HCT116 (cell line): ENCODE measurements at regions not wholly inside any gene's neighbourhood (a gene's known extent, or its start where the extent isn't known, plus 50 kb on each side); places are given as distances from the start of the nearest gene placed in this dataset.

Source experiments
- ATAC-seq: fragments of 200-7000 bp; cut with Tn5 transposase; 2 replicates; pipeline ENCODE4 v1.9.1; 2020; ENCODE audit warnings: mild to moderate bottlenecking, moderate library complexity
- BruUV-seq: library from RNA; stranded (reverse); fragments of 400-500 nt; replicated peaks from 2 replicates; lab custom pipeline; 2021; lab: Mats Ljungman, UMichigan
- CTCF ChIA-PET: fragments of 300-600 bp; sonication (Branson Sonifier 250); formaldehyde crosslinking; loops from one replicate; lab custom pipeline; 2021; ENCODE audit warnings: antibody characterized with exemption; lab: Charles Lee
- POLR2A ChIA-PET: fragments of 300-600, 350-600 bp; sonication (Branson Sonifier 250); formaldehyde crosslinking; loops from one replicate; lab custom pipeline; 2021; ENCODE audit warnings: antibody characterized with exemption; lab: Charles Lee
- RAD21 ChIA-PET, 2 experiments: fragments of 300-600 bp; sonication (Branson Sonifier 250); formaldehyde crosslinking; loops; one replicate each; lab custom pipeline; 2023; ENCODE audit warnings: low total read pairs in 2 of 2; ENCODE audit not compliant: uncharacterized antibody in 2 of 2, unreplicated experiment in 2 of 2, low non-redundant PET in 1 of 2; lab: Charles Lee
- DNase-seq: peaks from one replicate; pipeline ENCODE4 v3.0.0-alpha.2; 2010; ENCODE audit warnings: low read depth, low spot score
- H2AFZ ChIP-seq: fragments of 200-600 bp; shearing (Covaris generic), sonication (generic); 2 replicates; pipeline ENCODE4 v1.6.1; 2017; ENCODE audit warnings: low read depth, mixed run types, mixed read lengths, antibody characterized with exemption, low read length; ENCODE audit not compliant: poor library complexity, severe bottlenecking
- H3K27ac ChIP-seq: 2 replicates; pipeline ENCODE4 v1.5.1; 2012; ENCODE audit warnings: low read depth, low read length
- H3K27me3 ChIP-seq: fragments of 200-600 bp; sonication (generic); 2 replicates; pipeline ENCODE4 v1.6.1; 2016; ENCODE audit warnings: mixed run types, low read length, mixed read lengths; ENCODE audit not compliant: insufficient read depth
- H3K36me3 ChIP-seq, 2 experiments: fragments of 200-500 bp in 1 of 2; fragments of 200-600 bp in 1 of 2; sonication (Bioruptor generic) in 1 of 2; sonication (generic) in 1 of 2; 2 replicates each; pipeline versions ENCODE4 v1.5.1 to v1.6.1; 2014 to 2016; ENCODE audit warnings: low read length in 2 of 2, inconsistent platforms in 1 of 2, mixed read lengths in 1 of 2, mixed run types in 1 of 2; ENCODE audit not compliant: insufficient read depth in 2 of 2, control insufficient read depth in 1 of 2
- H3K4me1 ChIP-seq, 2 experiments: fragments of 200-600 bp in 1 of 2; sonication (generic) in 1 of 2; 2 replicates each; pipeline versions ENCODE4 v1.5.1 to v1.6.1; 2012 to 2017; ENCODE audit warnings: low read length in 2 of 2, inconsistent platforms in 1 of 2, mild to moderate bottlenecking in 1 of 2, mixed read lengths in 1 of 2, mixed run types in 1 of 2, moderate library complexity in 1 of 2; ENCODE audit not compliant: insufficient read depth in 2 of 2, control insufficient read depth in 1 of 2
- H3K4me2 ChIP-seq: fragments of 200-600 bp; sonication (generic); 2 replicates; pipeline ENCODE4 v1.6.1; 2017; ENCODE audit warnings: mixed run types, low read length, mixed read lengths
- H3K4me3 ChIP-seq, 2 experiments: fragments of 200-600 bp in 1 of 2; sonication (generic) in 1 of 2; replicated peaks in 1 of 2; 2 replicates each; pipeline ENCODE4 v1.5.1; 2011 to 2016; ENCODE audit warnings: low read length in 2 of 2, control low read depth in 1 of 2, low read depth in 1 of 2, mild to moderate bottlenecking in 1 of 2, mixed read lengths in 1 of 2, mixed run types in 1 of 2
- H3K79me2 ChIP-seq: fragments of 200-600 bp; sonication (generic); 2 replicates; pipeline ENCODE4 v1.6.1; 2017; ENCODE audit warnings: mild to moderate bottlenecking, mixed run types, low read length, moderate library complexity, mixed read lengths; ENCODE audit not compliant: insufficient read depth
- H3K9ac ChIP-seq: fragments of 200-600 bp; sonication (generic); 2 replicates; pipeline ENCODE4 v1.6.1; 2016; ENCODE audit warnings: low read length, mixed read lengths
- H3K9me2 ChIP-seq: fragments of 200-600 bp; sonication (generic), shearing (Covaris generic); 2 replicates; pipeline ENCODE4 v1.6.1; 2017; ENCODE audit warnings: mixed run types, mild to moderate bottlenecking, moderate library complexity; ENCODE audit not compliant: insufficient read depth
- H3K9me3 ChIP-seq, 2 experiments: fragments of 200-500 bp in 1 of 2; fragments of 200-600 bp in 1 of 2; sonication (Bioruptor generic) in 1 of 2; sonication (generic) in 1 of 2; 2 replicates each; pipeline ENCODE4 v1.6.1; 2014 to 2017; ENCODE audit warnings: low read length in 2 of 2, mixed read lengths in 2 of 2, inconsistent platforms in 1 of 2, low read depth in 1 of 2, mild to moderate bottlenecking in 1 of 2, mixed run types in 1 of 2, moderate library complexity in 1 of 2; ENCODE audit not compliant: control insufficient read depth in 1 of 2, insufficient read depth in 1 of 2
- H4K20me1 ChIP-seq: fragments of 200-600 bp; sonication (generic), shearing (Covaris generic); 2 replicates; pipeline ENCODE4 v1.6.1; 2017; ENCODE audit warnings: mixed run types, mild to moderate bottlenecking, moderate library complexity; ENCODE audit not compliant: insufficient read depth
- ATF3 ChIP-seq: IDR thresholded peaks from 2 replicates; pipeline ENCODE4 v1.6.1; 2012
- CEBPB ChIP-seq: IDR thresholded peaks from 2 replicates; pipeline ENCODE4 v1.6.1; 2012; ENCODE audit warnings: low read depth
- CTCF ChIP-seq, 3 experiments: fragments of 200-600 bp in 1 of 3; sonication (generic) in 1 of 3; IDR thresholded peaks in 2 of 3; conservative IDR thresholded peaks in 1 of 3; 2 replicates each; pipeline ENCODE4 v1.5.1; 2012 to 2017; ENCODE audit warnings: low read depth in 2 of 3, low read length in 2 of 3, antibody characterized with exemption in 1 of 3, borderline replicate concordance in 1 of 3, control low read depth in 1 of 3, mild to moderate bottlenecking in 1 of 3, mixed read lengths in 1 of 3, mixed run types in 1 of 3, moderate library complexity in 1 of 3; ENCODE audit not compliant: insufficient read depth in 1 of 3
- EGR1 ChIP-seq: IDR thresholded peaks from 2 replicates; pipeline ENCODE4 v1.6.1; 2012; ENCODE audit warnings: low read depth
- ELF1 ChIP-seq: IDR thresholded peaks from 2 replicates; pipeline ENCODE4 v1.6.1; 2012; ENCODE audit warnings: low read depth, borderline replicate concordance
- EZH2 ChIP-seq: fragments of 200-600 bp; sonication (generic); IDR thresholded peaks from 2 replicates; pipeline ENCODE4 v1.6.1; 2017; ENCODE audit warnings: antibody characterized with exemption, mixed run types
- POLR2A ChIP-seq: IDR thresholded peaks from 2 replicates; pipeline ENCODE4 v1.7.0; 2011; ENCODE audit warnings: borderline replicate concordance; ENCODE audit not compliant: insufficient read depth, insufficient read length; ENCODE audit errors: extremely low read depth
- POLR2AphosphoS5 ChIP-seq: IDR thresholded peaks from 2 replicates; pipeline ENCODE4 v1.6.1; 2011; ENCODE audit warnings: mild to moderate bottlenecking, low read depth, low read length, moderate library complexity
- YY1 ChIP-seq: IDR thresholded peaks from 2 replicates; pipeline ENCODE4 v1.6.1; 2011; ENCODE audit warnings: low read length, low read depth, moderate library complexity, mild to moderate bottlenecking; ENCODE audit not compliant: insufficient replicate concordance; ENCODE audit errors: extremely low read depth
- ZNF274 ChIP-seq: fragments of 200-500 bp; sonication (Bioruptor generic); IDR thresholded peaks from 2 replicates; pipeline ENCODE4 v1.6.1; 2014; ENCODE audit warnings: mild to moderate bottlenecking, low read depth, low read length, inconsistent platforms
- intact Hi-C: fragments of 100-400 bp; cut with micrococcal nuclease; formaldehyde crosslinking; loops from 2 replicates; pipeline ENCODE4 v1.10.0; 2022
- TF ChIP-seq, protein P1 (sequence below): IDR thresholded peaks from 2 replicates; pipeline ENCODE4 v1.6.1; 2012
- TF ChIP-seq, protein P2 (sequence below): IDR thresholded peaks from 2 replicates; pipeline ENCODE4 v1.6.1; 2011; ENCODE audit warnings: mild to moderate bottlenecking, low read length, moderate library complexity; ENCODE audit not compliant: insufficient replicate concordance; ENCODE audit errors: extremely low read depth

DNA sequence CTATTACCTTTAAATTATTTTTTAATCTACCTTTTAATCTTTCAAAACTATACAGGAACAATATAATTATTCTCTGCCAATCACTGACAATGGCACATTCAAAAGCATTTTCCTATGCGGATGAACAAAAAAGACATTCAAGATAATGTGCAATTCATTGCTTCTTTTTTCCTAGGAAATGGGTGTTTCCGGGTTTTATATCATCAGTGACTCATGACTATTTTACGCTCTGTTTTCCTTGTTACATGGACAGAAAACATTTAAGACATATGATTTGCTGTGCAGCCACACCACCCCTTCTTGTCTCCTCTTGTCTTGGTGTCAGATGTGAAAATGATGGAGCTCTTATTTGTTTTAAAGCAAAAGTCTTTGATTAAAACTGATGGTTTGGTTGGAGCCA, 184.7 kb upstream of the LINC00305 start:
- no peaks in the 10 kb centered on the region for H4K20me1 ChIP-seq
- TF ChIP-seq ELF1 (no peak), POLR2A (no peak), EGR1 (no peak), YY1 (no peak), ATF3 (no peak), POLR2AphosphoS5 (no peak), EZH2 (no peak), CTCF (IDR thresholded peaks at IDR 0.05 in 2 of 3, conservative IDR thresholded peaks at IDR 0.05 in 1 of 3; ENCODE audit: borderline replicate concordance in 1 of 3, insufficient read depth in 1 of 3, low read depth in 2 of 3, low read length in 2 of 3) (no peak), ZNF274 (no peak), CEBPB (no peak)
- TF ChIP-seq, protein P1, sequence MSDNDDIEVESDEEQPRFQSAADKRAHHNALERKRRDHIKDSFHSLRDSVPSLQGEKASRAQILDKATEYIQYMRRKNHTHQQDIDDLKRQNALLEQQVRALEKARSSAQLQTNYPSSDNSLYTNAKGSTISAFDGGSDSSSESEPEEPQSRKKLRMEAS = no peak
- TF ChIP-seq, protein P2, sequence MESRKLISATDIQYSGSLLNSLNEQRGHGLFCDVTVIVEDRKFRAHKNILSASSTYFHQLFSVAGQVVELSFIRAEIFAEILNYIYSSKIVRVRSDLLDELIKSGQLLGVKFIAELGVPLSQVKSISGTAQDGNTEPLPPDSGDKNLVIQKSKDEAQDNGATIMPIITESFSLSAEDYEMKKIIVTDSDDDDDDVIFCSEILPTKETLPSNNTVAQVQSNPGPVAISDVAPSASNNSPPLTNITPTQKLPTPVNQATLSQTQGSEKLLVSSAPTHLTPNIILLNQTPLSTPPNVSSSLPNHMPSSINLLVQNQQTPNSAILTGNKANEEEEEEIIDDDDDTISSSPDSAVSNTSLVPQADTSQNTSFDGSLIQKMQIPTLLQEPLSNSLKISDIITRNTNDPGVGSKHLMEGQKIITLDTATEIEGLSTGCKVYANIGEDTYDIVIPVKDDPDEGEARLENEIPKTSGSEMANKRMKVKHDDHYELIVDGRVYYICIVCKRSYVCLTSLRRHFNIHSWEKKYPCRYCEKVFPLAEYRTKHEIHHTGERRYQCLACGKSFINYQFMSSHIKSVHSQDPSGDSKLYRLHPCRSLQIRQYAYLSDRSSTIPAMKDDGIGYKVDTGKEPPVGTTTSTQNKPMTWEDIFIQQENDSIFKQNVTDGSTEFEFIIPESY = no peak
- ChIA-PET POLR2A (no interaction called here), RAD21 (no interaction called here), CTCF (no interaction called here)
- DNase-seq = no peak
- peaks cover 0 to 24% of the 10 kb centered on the region in 2 experiments; a peak in 2 of 4 replicates for H3K9me3 ChIP-seq
- H3K27me3 ChIP-seq = no peaks in the 10 kb centered on the region
- intact Hi-C loops = no loop called here
- H3K36me3 ChIP-seq = no peaks in the 10 kb centered on the region
- H3K4me1 ChIP-seq = no peaks in the 10 kb centered on the region
- no peak overlapping the region for H3K9ac ChIP-seq
- no peak overlapping the region for H3K4me2 ChIP-seq
- no peaks in the 10 kb centered on the region for H3K79me2 ChIP-seq
- no peak overlapping the region for H3K27ac ChIP-seq
- no peak overlapping the region for H3K4me3 ChIP-seq
- H3K9me2 ChIP-seq = no peaks in the 10 kb centered on the region
- ATAC-seq = no peak
- no peak overlapping the region for H2AFZ ChIP-seq
- no TSS peak for BruUV-seq
